ENCODE measurements at regions not wholly inside any gene's neighbourhood (a gene's known extent, or its start where the extent isn't known, plus 50 kb on each side); places are given as distances from the start of the nearest gene placed in this dataset.

GRCh38 chr20:40322941-40323340 lies 366.1 kb downstream of the MAFB start:
- H3K4me3 ChIP-seq (replicated peaks; ENCODE audit: insufficient read depth, low read length): no peak overlapping the region
- no peak for DNase-seq (ENCODE audit: low read depth in 1 of 2, low spot score in 1 of 2)
- H3K27ac ChIP-seq (replicated peaks): peak overlapping the region; percentile 15
- H3K27me3 ChIP-seq (ENCODE audit: insufficient read depth, poor library complexity, severe bottlenecking): no peaks in the 10 kb centered on the region
- no peak for TF ChIP-seq POLR2AphosphoS5 (IDR thresholded peaks at IDR 0.05; ENCODE audit: low read depth)
- TF ChIP-seq CTCF (IDR thresholded peaks at IDR 0.05; ENCODE audit: insufficient read depth, low read length): no peak

GRCh38 chr20:40320517-40321011 lies 368.5 kb downstream of the MAFB start:
- Histone ChIP-seq H3K27me3 (ENCODE audit: insufficient read depth, poor library complexity, severe bottlenecking) (no peaks in the 10 kb centered on the region), H3K4me3 (replicated peaks; ENCODE audit: insufficient read depth, low read length) (no peak overlapping the region), H3K27ac (replicated peaks) (no peak overlapping the region)
- no peak for TF ChIP-seq REST (IDR thresholded peaks at IDR 0.05; ENCODE audit: insufficient replicate concordance, low read depth)
- TF ChIP-seq GABPA (IDR thresholded peaks at IDR 0.05; ENCODE audit: low read depth): no peak
- no peak for TF ChIP-seq CTCF (IDR thresholded peaks at IDR 0.05; ENCODE audit: insufficient read depth, low read length)
- no peak for TF ChIP-seq POLR2AphosphoS5 (IDR thresholded peaks at IDR 0.05; ENCODE audit: low read depth)
- no peak for TF ChIP-seq SPI1 (IDR thresholded peaks at IDR 0.05; ENCODE audit: borderline replicate concordance, low read depth)
- DNase-seq (ENCODE audit: low read depth in 1 of 2, low spot score in 1 of 2): no peak

- no peak for DNase-seq (ENCODE audit: low read depth in 1 of 2, low spot score in 1 of 2)
- TF ChIP-seq POLR2AphosphoS5 (IDR thresholded peaks at IDR 0.05; ENCODE audit: low read depth) (no peak), CTCF (IDR thresholded peaks at IDR 0.05; ENCODE audit: insufficient read depth, low read length) (no peak), SPI1 (IDR thresholded peaks at IDR 0.05; ENCODE audit: borderline replicate concordance, low read depth) (no peak), REST (IDR thresholded peaks at IDR 0.05; ENCODE audit: insufficient replicate concordance, low read depth) (no peak), GABPA (IDR thresholded peaks at IDR 0.05; ENCODE audit: low read depth) (no peak)
- Histone ChIP-seq H3K27me3 (ENCODE audit: insufficient read depth, poor library complexity, severe bottlenecking) (no peaks in the 10 kb centered on the region), H3K4me3 (replicated peaks; ENCODE audit: insufficient read depth, low read length) (no peak overlapping the region), H3K27ac (replicated peaks) (no peak overlapping the region)
These were observed 369.1 kb downstream of the MAFB start for GRCh38 chr20:40319741-40320516.
